H9 (cell line): ENCODE measurements at regions not wholly inside any gene's neighbourhood (a gene's known extent, or its start where the extent isn't known, plus 50 kb on each side); places are given as distances from the start of the nearest gene placed in this dataset.

Source experiments
- DNase-seq: peaks from one replicate; pipeline ENCODE4 v3.0.0-alpha.2; 2017
- H2AFZ ChIP-seq: one replicate; pipeline ENCODE4 v1.6.1; 2013; ENCODE audit warnings: mild to moderate bottlenecking, low read length, control low read depth, moderate library complexity
- H2AK5ac ChIP-seq: 2 replicates; pipeline ENCODE4 v1.6.1; 2013; ENCODE audit warnings: low read length, control low read depth, mixed read lengths; ENCODE audit not compliant: insufficient read length
- H2BK120ac ChIP-seq: one replicate; pipeline ENCODE4 v1.6.1; 2013; ENCODE audit warnings: low read depth, mild to moderate bottlenecking, low read length, control low read depth, inconsistent platforms; ENCODE audit not compliant: poor library complexity, severe bottlenecking
- H2BK12ac ChIP-seq: 2 replicates; pipeline ENCODE4 v1.6.1; 2013; ENCODE audit warnings: low read length, control low read depth, mixed read lengths, low read depth; ENCODE audit not compliant: insufficient read length
- H2BK15ac ChIP-seq: 2 replicates; pipeline ENCODE4 v1.6.1; 2013; ENCODE audit warnings: low read depth, low read length, control low read depth
- H2BK20ac ChIP-seq: one replicate; pipeline ENCODE4 v1.6.1; 2013; ENCODE audit warnings: low read depth, mild to moderate bottlenecking, low read length, control low read depth, inconsistent platforms; ENCODE audit not compliant: poor library complexity, severe bottlenecking
- H2BK5ac ChIP-seq: 2 replicates; pipeline ENCODE4 v1.6.1; 2013; ENCODE audit warnings: low read length, control low read depth, mixed read lengths; ENCODE audit not compliant: insufficient read length
- H3K14ac ChIP-seq: 2 replicates; pipeline ENCODE4 v1.6.1; 2013; ENCODE audit warnings: low read length, control low read depth; ENCODE audit not compliant: insufficient read depth
- H3K18ac ChIP-seq: 2 replicates; pipeline ENCODE4 v1.6.1; 2013; ENCODE audit warnings: low read depth, mild to moderate bottlenecking, mixed read lengths, low read length, control low read depth; ENCODE audit not compliant: insufficient read length
- H3K23ac ChIP-seq: 2 replicates; pipeline ENCODE4 v1.6.1; 2013; ENCODE audit warnings: low read length, control low read depth, mixed read lengths, low read depth; ENCODE audit not compliant: insufficient read length
- H3K23me2 ChIP-seq: 2 replicates; pipeline ENCODE4 v1.6.1; 2013; ENCODE audit warnings: low read depth, mild to moderate bottlenecking, mixed read lengths, low read length, control low read depth; ENCODE audit not compliant: insufficient read length, poor library complexity, severe bottlenecking
- H3K27ac ChIP-seq: 2 replicates; pipeline ENCODE4 v1.5.1; 2013; ENCODE audit warnings: low read length, control low read depth, mixed read lengths, low read depth; ENCODE audit not compliant: insufficient read length
- H3K27me3 ChIP-seq: 2 replicates; pipeline ENCODE4 v1.6.1; 2013; ENCODE audit warnings: low read length, control low read depth, inconsistent platforms; ENCODE audit not compliant: insufficient read depth
- H3K4ac ChIP-seq: 2 replicates; pipeline ENCODE4 v1.6.1; 2013; ENCODE audit warnings: low read depth, mild to moderate bottlenecking, control low read depth, inconsistent platforms, low read length, moderate library complexity
- H3K4me1 ChIP-seq: 2 replicates; pipeline ENCODE4 v1.6.1; 2013; ENCODE audit warnings: low read length, control low read depth, inconsistent platforms; ENCODE audit not compliant: insufficient read depth
- H3K4me2 ChIP-seq: 2 replicates; pipeline ENCODE4 v1.6.1; 2013; ENCODE audit warnings: low read length, control low read depth, mixed read lengths; ENCODE audit not compliant: insufficient read length, insufficient read depth
- H3K56ac ChIP-seq: 2 replicates; pipeline ENCODE4 v1.6.1; 2013; ENCODE audit warnings: low read depth, mild to moderate bottlenecking, mixed read lengths, low read length, control low read depth; ENCODE audit not compliant: insufficient read length
- H3K79me1 ChIP-seq: 2 replicates; pipeline ENCODE4 v1.6.1; 2013; ENCODE audit warnings: low read depth, mild to moderate bottlenecking, moderate library complexity, low read length, control low read depth, inconsistent platforms; ENCODE audit not compliant: insufficient read depth, poor library complexity, severe bottlenecking
- H3K79me2 ChIP-seq: 2 replicates; pipeline ENCODE4 v1.6.1; 2013; ENCODE audit warnings: low read length, control low read depth, inconsistent platforms; ENCODE audit not compliant: insufficient read depth
- H3K9ac ChIP-seq: 2 replicates; pipeline ENCODE4 v1.6.1; 2013; ENCODE audit warnings: low read length, control low read depth, mixed read lengths; ENCODE audit not compliant: insufficient read length; ENCODE audit errors: extremely low read depth
- H3K9me3 ChIP-seq: one replicate; pipeline ENCODE4 v1.6.1; 2013; ENCODE audit warnings: low read depth, low read length, inconsistent platforms; ENCODE audit not compliant: control insufficient read depth
- H3T11ph ChIP-seq: one replicate; pipeline ENCODE4 v1.6.1; 2013; ENCODE audit warnings: mild to moderate bottlenecking, low read length, control low read depth, inconsistent platforms
- H4K20me1 ChIP-seq: one replicate; pipeline ENCODE4 v1.6.1; 2013; ENCODE audit not compliant: control insufficient read depth, insufficient read length, insufficient read depth
- H4K5ac ChIP-seq: 2 replicates; pipeline ENCODE4 v1.6.1; 2013; ENCODE audit warnings: low read depth, mild to moderate bottlenecking, mixed read lengths, low read length, control low read depth; ENCODE audit not compliant: insufficient read length
- H4K8ac ChIP-seq: replicated peaks from 2 replicates; pipeline ENCODE4 v1.6.1; 2013; ENCODE audit warnings: low read length, control low read depth, mixed read lengths, low read depth; ENCODE audit not compliant: insufficient read length
- H4K91ac ChIP-seq: 2 replicates; pipeline ENCODE4 v1.6.1; 2013; ENCODE audit warnings: low read depth, mild to moderate bottlenecking, moderate library complexity, mixed read lengths, low read length, control low read depth; ENCODE audit not compliant: insufficient read length
- H3K27ac Mint-ChIP-seq, 3 experiments: 2 replicates in 2 of 3; 3 replicates in 1 of 3; pipeline ENCODE4 v1.8.0; 2020 to 2021; ENCODE audit warnings: mixed read lengths in 3 of 3, mild to moderate bottlenecking in 1 of 3, moderate library complexity in 1 of 3
- H3K27me3 Mint-ChIP-seq: 2 replicates; pipeline ENCODE4 v1.8.0; 2021; ENCODE audit warnings: low read depth, mild to moderate bottlenecking, moderate library complexity, mixed read lengths
- H3K36me3 Mint-ChIP-seq, 3 experiments: 2 replicates in 2 of 3; 3 replicates in 1 of 3; pipeline ENCODE4 v1.8.0; 2020 to 2021; ENCODE audit warnings: low read depth in 3 of 3, mixed read lengths in 3 of 3; ENCODE audit not compliant: insufficient read depth in 1 of 3
- H3K4me1 Mint-ChIP-seq, 2 experiments: 2 replicates each; pipeline ENCODE4 v1.8.0; 2020; ENCODE audit warnings: mixed read lengths in 2 of 2
- H3K4me3 Mint-ChIP-seq, 2 experiments: 2 replicates in 1 of 2; 3 replicates in 1 of 2; pipeline ENCODE4 v1.8.0; 2020 to 2021; ENCODE audit warnings: mild to moderate bottlenecking in 2 of 2, mixed read lengths in 2 of 2, moderate library complexity in 1 of 2
- H3K9me3 Mint-ChIP-seq, 2 experiments: 2 replicates in 1 of 2; 3 replicates in 1 of 2; pipeline ENCODE4 v1.8.0; 2020; ENCODE audit warnings: mild to moderate bottlenecking in 2 of 2, mixed read lengths in 2 of 2, moderate library complexity in 1 of 2
- WGBS: extraction: QIAGEN DNeasy Blood & Tissue Kit; methylation state at CpG from one replicate; pipeline ENCODE4 v1.1.7; 2013; ENCODE audit warnings: missing lambda C conversion rate, low lambda C conversion rate, mixed read lengths; ENCODE audit not compliant: insufficient read length; ENCODE audit errors: extremely low coverage; 5-methylcytosine and 5-hydroxymethylcytosine counted together
- TF ChIP-seq, protein P1 (sequence below): fragments of 200-600 bp; sonication (generic); conservative IDR thresholded peaks from 3 replicates; pipeline ENCODE4 v1.8.0; 2021; ENCODE audit warnings: antibody characterized with exemption, mild to moderate bottlenecking

DNA sequence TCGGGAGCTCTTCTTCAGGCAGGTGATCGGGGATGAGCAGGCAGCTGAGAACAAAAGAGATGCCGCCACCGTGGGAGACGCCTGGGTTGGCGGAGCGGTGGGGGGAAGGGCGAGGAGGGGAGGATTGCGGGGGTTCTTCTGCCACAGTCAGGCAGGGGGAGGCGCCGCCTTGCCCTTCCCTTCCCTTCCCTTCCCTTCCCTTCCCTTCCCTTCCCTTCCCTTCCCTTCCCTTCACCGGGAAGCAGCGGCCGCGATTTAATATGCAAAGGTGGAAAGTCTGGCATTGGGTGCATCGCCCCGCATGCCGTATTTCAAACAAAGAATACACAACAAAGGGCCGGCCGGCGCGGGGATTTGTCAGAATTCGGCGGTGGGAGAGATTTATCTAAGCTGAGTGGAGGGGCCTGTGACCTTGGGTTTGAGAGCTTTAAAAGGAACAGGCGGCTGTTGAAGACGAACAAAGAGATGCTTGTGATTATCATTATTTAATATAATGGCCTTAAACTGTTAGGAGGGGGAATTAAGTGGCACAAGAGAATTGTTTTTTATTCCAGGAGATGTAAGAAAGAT, 262.3 kb upstream of the TNRC6C start:
- TF ChIP-seq, protein P1, sequence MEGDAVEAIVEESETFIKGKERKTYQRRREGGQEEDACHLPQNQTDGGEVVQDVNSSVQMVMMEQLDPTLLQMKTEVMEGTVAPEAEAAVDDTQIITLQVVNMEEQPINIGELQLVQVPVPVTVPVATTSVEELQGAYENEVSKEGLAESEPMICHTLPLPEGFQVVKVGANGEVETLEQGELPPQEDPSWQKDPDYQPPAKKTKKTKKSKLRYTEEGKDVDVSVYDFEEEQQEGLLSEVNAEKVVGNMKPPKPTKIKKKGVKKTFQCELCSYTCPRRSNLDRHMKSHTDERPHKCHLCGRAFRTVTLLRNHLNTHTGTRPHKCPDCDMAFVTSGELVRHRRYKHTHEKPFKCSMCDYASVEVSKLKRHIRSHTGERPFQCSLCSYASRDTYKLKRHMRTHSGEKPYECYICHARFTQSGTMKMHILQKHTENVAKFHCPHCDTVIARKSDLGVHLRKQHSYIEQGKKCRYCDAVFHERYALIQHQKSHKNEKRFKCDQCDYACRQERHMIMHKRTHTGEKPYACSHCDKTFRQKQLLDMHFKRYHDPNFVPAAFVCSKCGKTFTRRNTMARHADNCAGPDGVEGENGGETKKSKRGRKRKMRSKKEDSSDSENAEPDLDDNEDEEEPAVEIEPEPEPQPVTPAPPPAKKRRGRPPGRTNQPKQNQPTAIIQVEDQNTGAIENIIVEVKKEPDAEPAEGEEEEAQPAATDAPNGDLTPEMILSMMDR, result no peak
- Mint-ChIP-seq H3K27ac (no peak overlapping the region), H3K4me1 (peaks cover 48 to 56% of the 10 kb centered on the region in 2 experiments), H3K27me3 (peaks cover 81% of the 10 kb centered on the region), H3K4me3 (peak overlapping the region; percentile 65 to 79), H3K36me3 (no peaks in the 10 kb centered on the region), H3K9me3 (no peaks in the 10 kb centered on the region)
- H4K20me1 ChIP-seq, result no peaks in the 10 kb centered on the region
- no peak overlapping the region for H4K8ac ChIP-seq
- no peak overlapping the region for H3K14ac ChIP-seq
- no peak overlapping the region for H3K18ac ChIP-seq
- no peak overlapping the region for H3T11ph ChIP-seq
- no peaks in the 10 kb centered on the region for H3K79me1 ChIP-seq
- no peak overlapping the region for H2BK20ac ChIP-seq
- H3K9ac ChIP-seq, result no peak overlapping the region
- H3K79me2 ChIP-seq, result no peaks in the 10 kb centered on the region
- H3K27me3 ChIP-seq, result peaks cover 4% of the 10 kb centered on the region; the same call in 1 of the 2 replicates
- WGBS, result no CpG with 5 or more reads among the region's 26 CpGs
- H4K5ac ChIP-seq, result no peak overlapping the region
- H3K4ac ChIP-seq, result no peak overlapping the region
- DNase-seq, result peak; percentile 63
- no peaks in the 10 kb centered on the region for H3K9me3 ChIP-seq
- peak overlapping the region; percentile 60 for H3K4me2 ChIP-seq
- H2AFZ ChIP-seq, result no peak overlapping the region
- no peak overlapping the region for H2BK12ac ChIP-seq
- H2AK5ac ChIP-seq, result no peak overlapping the region
- H3K4me1 ChIP-seq, result no peaks in the 10 kb centered on the region; the same call in 1 of the 2 replicates
- H4K91ac ChIP-seq, result no peak overlapping the region
- H3K23me2 ChIP-seq, result peaks cover 13% of the 10 kb centered on the region
- no peak overlapping the region for H2BK5ac ChIP-seq
- no peak overlapping the region for H3K23ac ChIP-seq
- H3K27ac ChIP-seq, result no peak overlapping the region
- peak overlapping the region; percentile 50 for H2BK120ac ChIP-seq
- no peak overlapping the region for H2BK15ac ChIP-seq
- no peak overlapping the region for H3K56ac ChIP-seq
